Testis (tissue), 2 donors: ENCODE measurements at regions not wholly inside any gene's neighbourhood (a gene's known extent, or its start where the extent isn't known, plus 50 kb on each side); places are given as distances from the start of the nearest gene placed in this dataset.

ENCODE experiments used
- CTCF ChIP-seq, 3 experiments: fragments of 450-650 bp in 2 of 3; fragments of 200-600 bp in 1 of 3; sonication (generic) in 1 of 3; IDR thresholded peaks; one replicate each; pipeline ENCODE4 v1.5.1; 2016 to 2019; ENCODE audit warnings: antibody characterized with exemption in 3 of 3, mild to moderate bottlenecking in 2 of 3, moderate library complexity in 1 of 3
- POLR2A ChIP-seq: fragments of 450-650 bp; IDR thresholded peaks from one replicate; pipeline ENCODE4 v1.6.1; 2017; ENCODE audit warnings: antibody characterized with exemption, mild to moderate bottlenecking, moderate library complexity

- TF ChIP-seq CTCF (IDR thresholded peaks at IDR 0.05) (no peak), POLR2A (no peak)
Measured at GRCh38 chr12:108043286-108043685, 85.8 kb upstream of the WSCD2 start.
